H1 (cell line): ENCODE measurements at regions not wholly inside any gene's neighbourhood (a gene's known extent, or its start where the extent isn't known, plus 50 kb on each side); places are given as distances from the start of the nearest gene placed in this dataset.

Experiments used
- BACH1 ChIP-seq: IDR thresholded peaks from 2 replicates; pipeline ENCODE4 v1.6.1; 2012; ENCODE audit warnings: low read length, improper control_type of control experiment
- CEBPB ChIP-seq: IDR thresholded peaks from 2 replicates; pipeline ENCODE4 v1.6.1; 2012; ENCODE audit warnings: low read depth, low read length
- EGR1 ChIP-seq: IDR thresholded peaks from 2 replicates; pipeline ENCODE4 v1.6.1; 2011; ENCODE audit warnings: low read depth, low read length, borderline replicate concordance
- HDAC6 ChIP-seq: IDR thresholded peaks from one replicate; pipeline ENCODE4 v1.7.1; 2012; ENCODE audit warnings: low read depth, mild to moderate bottlenecking, inconsistent platforms, low read length, moderate library complexity
- JUND ChIP-seq: IDR thresholded peaks from 2 replicates; pipeline ENCODE4 v1.6.1; 2011; ENCODE audit warnings: mild to moderate bottlenecking, improper control_type of control experiment, low read length
- POLR2A ChIP-seq, 2 experiments: IDR thresholded peaks; 1 replicate in 1 of 2; 2 replicates in 1 of 2; pipeline ENCODE4 v1.6.1; 2011; ENCODE audit warnings: low read depth in 2 of 2, low read length in 2 of 2, mild to moderate bottlenecking in 2 of 2; ENCODE audit errors: control extremely low read depth in 1 of 2
- RFX5 ChIP-seq: IDR thresholded peaks from 2 replicates; pipeline ENCODE4 v1.6.1; 2011; ENCODE audit warnings: low read depth, low read length, improper control_type of control experiment, borderline replicate concordance
- RNF2 ChIP-seq: fragments of 200-900, 300-1000 bp; sonication (generic); IDR thresholded peaks from 2 replicates; pipeline ENCODE4 v1.7.1; 2016; ENCODE audit warnings: borderline replicate concordance, low read depth, mild to moderate bottlenecking, antibody characterized with exemption, low read length; ENCODE audit not compliant: poor library complexity, severe bottlenecking; ENCODE audit errors: missing control alignments
- SP1 ChIP-seq: IDR thresholded peaks from 2 replicates; pipeline ENCODE4 v1.6.1; 2011; ENCODE audit warnings: low read depth, low read length
- TF ChIP-seq, protein P1 (sequence below): IDR thresholded peaks from 2 replicates; pipeline ENCODE4 v1.6.1; 2011; ENCODE audit warnings: low read depth, mild to moderate bottlenecking, low read length; ENCODE audit not compliant: insufficient read depth
- TF ChIP-seq, protein P2 (sequence below), 3 experiments: IDR thresholded peaks; 1 replicate in 2 of 3; 2 replicates in 1 of 3; pipeline versions ENCODE4 v1.5.1 to v1.6.1; 2011; ENCODE audit warnings: low read length in 3 of 3, mild to moderate bottlenecking in 3 of 3, inconsistent platforms in 2 of 3, low read depth in 1 of 3, moderate library complexity in 1 of 3; ENCODE audit not compliant: insufficient read depth in 1 of 3; ENCODE audit errors: control extremely low read depth in 1 of 3
- TF ChIP-seq, protein P3 (sequence below): IDR thresholded peaks from 2 replicates; pipeline ENCODE4 v1.6.1; 2012; ENCODE audit warnings: inconsistent platforms
- TF ChIP-seq, protein P4 (sequence below): IDR thresholded peaks from 2 replicates; pipeline ENCODE4 v1.6.1; 2011; ENCODE audit warnings: low read length, improper control_type of control experiment

DNA sequence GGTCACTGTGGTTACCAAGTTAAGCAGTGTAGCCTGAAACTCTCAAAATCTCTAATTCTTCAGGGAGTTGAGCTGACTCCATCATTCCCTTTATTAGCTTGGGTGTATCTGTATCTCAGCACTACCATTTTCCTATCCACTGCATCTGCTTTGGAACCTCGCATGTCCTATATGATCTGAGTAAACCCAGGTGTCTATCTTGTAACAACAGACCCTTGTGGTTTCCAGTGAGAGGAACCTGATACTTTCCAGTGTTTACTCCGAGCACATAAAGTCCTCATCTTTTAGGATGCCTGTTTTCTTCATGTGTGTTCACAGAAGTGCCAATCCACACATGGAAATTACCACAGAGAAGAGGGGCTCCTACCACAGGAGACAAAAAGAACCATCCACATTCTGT, 650.4 kb downstream of the LMO4 start:
- TF ChIP-seq, protein P1, sequence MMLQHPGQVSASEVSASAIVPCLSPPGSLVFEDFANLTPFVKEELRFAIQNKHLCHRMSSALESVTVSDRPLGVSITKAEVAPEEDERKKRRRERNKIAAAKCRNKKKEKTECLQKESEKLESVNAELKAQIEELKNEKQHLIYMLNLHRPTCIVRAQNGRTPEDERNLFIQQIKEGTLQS, result no peak
- TF ChIP-seq SP1 (no peak), RNF2 (no peak), EGR1 (no peak), RFX5 (no peak), JUND (no peak), BACH1 (no peak), HDAC6 (no peak), CEBPB (no peak), POLR2A (IDR thresholded peaks at IDR 0.05; ENCODE audit: control extremely low read depth in 1 of 2, low read depth in 2 of 2, low read length in 2 of 2) (no peak)
- TF ChIP-seq, protein P2, sequence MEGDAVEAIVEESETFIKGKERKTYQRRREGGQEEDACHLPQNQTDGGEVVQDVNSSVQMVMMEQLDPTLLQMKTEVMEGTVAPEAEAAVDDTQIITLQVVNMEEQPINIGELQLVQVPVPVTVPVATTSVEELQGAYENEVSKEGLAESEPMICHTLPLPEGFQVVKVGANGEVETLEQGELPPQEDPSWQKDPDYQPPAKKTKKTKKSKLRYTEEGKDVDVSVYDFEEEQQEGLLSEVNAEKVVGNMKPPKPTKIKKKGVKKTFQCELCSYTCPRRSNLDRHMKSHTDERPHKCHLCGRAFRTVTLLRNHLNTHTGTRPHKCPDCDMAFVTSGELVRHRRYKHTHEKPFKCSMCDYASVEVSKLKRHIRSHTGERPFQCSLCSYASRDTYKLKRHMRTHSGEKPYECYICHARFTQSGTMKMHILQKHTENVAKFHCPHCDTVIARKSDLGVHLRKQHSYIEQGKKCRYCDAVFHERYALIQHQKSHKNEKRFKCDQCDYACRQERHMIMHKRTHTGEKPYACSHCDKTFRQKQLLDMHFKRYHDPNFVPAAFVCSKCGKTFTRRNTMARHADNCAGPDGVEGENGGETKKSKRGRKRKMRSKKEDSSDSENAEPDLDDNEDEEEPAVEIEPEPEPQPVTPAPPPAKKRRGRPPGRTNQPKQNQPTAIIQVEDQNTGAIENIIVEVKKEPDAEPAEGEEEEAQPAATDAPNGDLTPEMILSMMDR (IDR thresholded peaks at IDR 0.05; ENCODE audit: control extremely low read depth in 1 of 3, insufficient read depth in 1 of 3, low read depth in 1 of 3, low read length in 3 of 3), result no peak
- TF ChIP-seq, protein P3, sequence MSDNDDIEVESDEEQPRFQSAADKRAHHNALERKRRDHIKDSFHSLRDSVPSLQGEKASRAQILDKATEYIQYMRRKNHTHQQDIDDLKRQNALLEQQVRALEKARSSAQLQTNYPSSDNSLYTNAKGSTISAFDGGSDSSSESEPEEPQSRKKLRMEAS, result no peak
- TF ChIP-seq, protein P4, sequence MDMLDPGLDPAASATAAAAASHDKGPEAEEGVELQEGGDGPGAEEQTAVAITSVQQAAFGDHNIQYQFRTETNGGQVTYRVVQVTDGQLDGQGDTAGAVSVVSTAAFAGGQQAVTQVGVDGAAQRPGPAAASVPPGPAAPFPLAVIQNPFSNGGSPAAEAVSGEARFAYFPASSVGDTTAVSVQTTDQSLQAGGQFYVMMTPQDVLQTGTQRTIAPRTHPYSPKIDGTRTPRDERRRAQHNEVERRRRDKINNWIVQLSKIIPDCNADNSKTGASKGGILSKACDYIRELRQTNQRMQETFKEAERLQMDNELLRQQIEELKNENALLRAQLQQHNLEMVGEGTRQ, result no peak
